Muscle of arm (tissue), 1 donor: ENCODE measurements at regions not wholly inside any gene's neighbourhood (a gene's known extent, or its start where the extent isn't known, plus 50 kb on each side); places are given as distances from the start of the nearest gene placed in this dataset.
A peak's percentile ranks its signal among the peaks of the same experiment; 100 is the strongest.
"Not testable (repeated sequence)": the region's sequence is repeated elsewhere in the genome, so short reads cannot be mapped to it uniquely, and the experiment has no call there.

Experiments used
- DNase-seq: peaks from one replicate; pipeline ENCODE4 v3.0.0-alpha.2; 2013

GRCh38 chr6:26260725-26261490 is 104.1 kb upstream of the BTN3A2 start:
- no peak for DNase-seq

- no peak for DNase-seq
Measured at GRCh38 chr6:26264547-26264946, 100.5 kb upstream of the BTN3A2 start.

GRCh38 chr6:26267083-26267589 is 97.9 kb upstream of the BTN3A2 start:
- no peak for DNase-seq

GRCh38 chr6:26268659-26269402 is 96.2 kb upstream of the BTN3A2 start:
- DNase-seq = no peak

GRCh38 chr6:26269531-26270485 is 95.2 kb upstream of the BTN3A2 start:
- no peak for DNase-seq

GRCh38 chr6:26270486-26270861 is 94.5 kb upstream of the BTN3A2 start:
- DNase-seq = no peak

GRCh38 chr6:26270903-26271667 is 93.9 kb upstream of the BTN3A2 start:
- DNase-seq = peak; percentile 90

GRCh38 chr6:26271668-26272024 is 93.4 kb upstream of the BTN3A2 start:
- DNase-seq = no peak

GRCh38 chr6:26272171-26272637 is 92.8 kb upstream of the BTN3A2 start:
- DNase-seq = peak; percentile 51

GRCh38 chr6:26273673-26274588 is 91.1 kb upstream of the BTN3A2 start:
- DNase-seq = peak; percentile 74

- no peak for DNase-seq
Measured at GRCh38 chr6:26275663-26276062, 89.3 kb upstream of the BTN3A2 start.

GRCh38 chr6:26276841-26277648 is 88.0 kb upstream of the BTN3A2 start:
- DNase-seq = no peak

GRCh38 chr6:26278536-26278935 is 86.5 kb upstream of the BTN3A2 start:
- DNase-seq = no peak

- not testable (repeated sequence) for DNase-seq
Measured at GRCh38 chr6:26279371-26279770, 85.6 kb upstream of the BTN3A2 start.

- no peak for DNase-seq
Measured at GRCh38 chr6:26280407-26280806, 84.6 kb upstream of the BTN3A2 start.

GRCh38 chr6:26284537-26285142 is 80.4 kb upstream of the BTN3A2 start:
- peak; percentile 74 for DNase-seq

GRCh38 chr6:26285143-26286134 is 79.6 kb upstream of the BTN3A2 start:
- peak; percentile 99 for DNase-seq
